ENCODE measurements at regions not wholly inside any gene's neighbourhood (a gene's known extent, or its start where the extent isn't known, plus 50 kb on each side); places are given as distances from the start of the nearest gene placed in this dataset.

- Mint-ChIP-seq H3K27me3 (ENCODE audit: low read depth in 3 of 3) (peaks cover 0 to 1% (median 0%) of the 10 kb centered on the region in 3 donors), H3K4me3 (no peak overlapping the region), H3K27ac (no peak overlapping the region), H3K36me3 (no peaks in the 10 kb centered on the region), H3K4me1 (no peaks in the 10 kb centered on the region), H3K9me3 (peaks cover 2 to 20% (median 12%) of the 10 kb centered on the region in 7 donors)
- no peak for DNase-seq
- no peaks in the 10 kb centered on the region for H3K27me3 ChIP-seq (ENCODE audit: control insufficient read depth in 2 of 2, insufficient read depth in 2 of 2, low read length in 2 of 2)
- H3K79me2 ChIP-seq (ENCODE audit: insufficient read depth, low read length) = no peaks in the 10 kb centered on the region
- H3K4me2 ChIP-seq (replicated peaks; ENCODE audit: extremely low read depth, low read length, poor library complexity, severe bottlenecking) = no peak overlapping the region
- H2AFZ ChIP-seq (ENCODE audit: insufficient read depth, low read depth, low read length, poor library complexity, severe bottlenecking) = no peak overlapping the region
- H3K36me3 ChIP-seq (replicated peaks in 1 of 2; ENCODE audit: control insufficient read depth in 1 of 2, insufficient read depth in 2 of 2, low read length in 2 of 2) = no peaks in the 10 kb centered on the region
- WGBS (ENCODE audit: insufficient coverage) = no CpG with 5 or more reads among the region's 2 CpGs
- peaks cover 22 to 29% of the 10 kb centered on the region in 2 donors for H3K9me3 ChIP-seq (replicated peaks in 1 of 2; ENCODE audit: control insufficient read depth in 1 of 2, insufficient read depth in 1 of 2, low read length in 2 of 2)
- intact Hi-C loops (cut with micrococcal nuclease) = no loop called here
- no peaks in the 10 kb centered on the region for H3K4me1 ChIP-seq (ENCODE audit: control insufficient read depth in 1 of 2, insufficient read depth in 2 of 2, low read length in 2 of 2)
- no peak overlapping the region for H3K27ac ChIP-seq (ENCODE audit: low read depth in 1 of 2, low read length in 2 of 2)
- no peak overlapping the region for H3K4me3 ChIP-seq (replicated peaks in 1 of 3; ENCODE audit: low read depth in 2 of 3, low read length in 3 of 3)
- H3K9ac ChIP-seq (ENCODE audit: insufficient read depth, low read length, poor library complexity, severe bottlenecking) = no peak overlapping the region
- TF ChIP-seq CTCF (IDR thresholded peaks at IDR 0.05) = no peak
- no peaks in the 10 kb centered on the region for H4K20me1 ChIP-seq (ENCODE audit: insufficient read depth, low read length)
Measured at GRCh38 chr12:61250303-61250702, 1009.9 kb upstream of the USP15 start.

GRCh38 chr12:61251076-61251475 lies 1009.1 kb upstream of the USP15 start:
- no peaks in the 10 kb centered on the region for H4K20me1 ChIP-seq (ENCODE audit: insufficient read depth, low read length)
- no peak overlapping the region for H2AFZ ChIP-seq (ENCODE audit: insufficient read depth, low read depth, low read length, poor library complexity, severe bottlenecking)
- H3K4me2 ChIP-seq (replicated peaks; ENCODE audit: extremely low read depth, low read length, poor library complexity, severe bottlenecking) = no peak overlapping the region
- peaks cover 22 to 29% of the 10 kb centered on the region in 2 donors for H3K9me3 ChIP-seq (replicated peaks in 1 of 2; ENCODE audit: control insufficient read depth in 1 of 2, insufficient read depth in 1 of 2, low read length in 2 of 2)
- intact Hi-C loops (cut with micrococcal nuclease) = no loop called here
- no peaks in the 10 kb centered on the region for H3K27me3 ChIP-seq (ENCODE audit: control insufficient read depth in 2 of 2, insufficient read depth in 2 of 2, low read length in 2 of 2)
- H3K4me1 Mint-ChIP-seq = no peaks in the 10 kb centered on the region
- no peaks in the 10 kb centered on the region for H3K79me2 ChIP-seq (ENCODE audit: insufficient read depth, low read length)
- no peak for DNase-seq
- H3K36me3 Mint-ChIP-seq = no peaks in the 10 kb centered on the region
- H3K9me3 Mint-ChIP-seq = peaks cover 2 to 20% (median 12%) of the 10 kb centered on the region in 7 donors
- H3K27ac ChIP-seq (ENCODE audit: low read depth in 1 of 2, low read length in 2 of 2) = no peak overlapping the region
- H3K4me1 ChIP-seq (ENCODE audit: control insufficient read depth in 1 of 2, insufficient read depth in 2 of 2, low read length in 2 of 2) = no peaks in the 10 kb centered on the region
- H3K27ac Mint-ChIP-seq = no peak overlapping the region
- no peak overlapping the region for H3K4me3 Mint-ChIP-seq
- no peak overlapping the region for H3K9ac ChIP-seq (ENCODE audit: insufficient read depth, low read length, poor library complexity, severe bottlenecking)
- WGBS (ENCODE audit: insufficient coverage) = 100% methylated on average over 1 of the region's 3 CpGs
- peaks cover 0 to 1% (median 0%) of the 10 kb centered on the region in 3 donors for H3K27me3 Mint-ChIP-seq (ENCODE audit: low read depth in 3 of 3)
- H3K36me3 ChIP-seq (replicated peaks in 1 of 2; ENCODE audit: control insufficient read depth in 1 of 2, insufficient read depth in 2 of 2, low read length in 2 of 2) = no peaks in the 10 kb centered on the region
- TF ChIP-seq CTCF (IDR thresholded peaks at IDR 0.05) = no peak
- H3K4me3 ChIP-seq (replicated peaks in 1 of 3; ENCODE audit: low read depth in 2 of 3, low read length in 3 of 3) = no peak overlapping the region

All from CD14-positive monocyte (primary cell).